ENCODE measurements at regions not wholly inside any gene's neighbourhood (a gene's known extent, or its start where the extent isn't known, plus 50 kb on each side); places are given as distances from the start of the nearest gene placed in this dataset.
A peak's percentile ranks its signal among the peaks of the same experiment; 100 is the strongest.

GRCh38 chr11:104573441-104573990, 324.7 kb downstream of the CASP12 start:
- Histone ChIP-seq H3K4me2 (ENCODE audit: low read length) (no peak overlapping the region), H2BK12ac (ENCODE audit: low read length) (no peak overlapping the region), H3K79me2 (ENCODE audit: control insufficient read depth, insufficient read depth, low read length, poor library complexity) (no peaks in the 10 kb centered on the region), H4K12ac (ENCODE audit: low read depth, low read length) (no peak overlapping the region), H3K4ac (ENCODE audit: low read depth, low read length) (no peak overlapping the region), H2BK5ac (ENCODE audit: low read depth, low read length, poor library complexity) (no peak overlapping the region), H2AK5ac (ENCODE audit: low read length) (no peak overlapping the region), H3K27ac (ENCODE audit: low read depth, low read length) (no peak overlapping the region), H4K91ac (ENCODE audit: low read depth, low read length) (no peak overlapping the region), H3K9ac (ENCODE audit: low read length) (no peak overlapping the region), H3K14ac (ENCODE audit: low read length) (no peak overlapping the region), H3K23ac (ENCODE audit: low read length) (no peak overlapping the region), H3K9me3 (ENCODE audit: insufficient read depth, low read depth, low read length) (no peaks in the 10 kb centered on the region), H4K8ac (ENCODE audit: low read depth, low read length) (no peak overlapping the region), H2AFZ (ENCODE audit: insufficient read depth, low read length, poor library complexity) (no peak overlapping the region), H3K4me1 (ENCODE audit: control insufficient read depth in 1 of 2, insufficient read depth in 2 of 2, low read length in 2 of 2) (peaks cover 0 to 3% of the 10 kb centered on the region in 2 experiments), H3K27me3 (ENCODE audit: insufficient read depth, low read length) (no peaks in the 10 kb centered on the region), H3K4me3 (ENCODE audit: low read depth, low read length) (no peak overlapping the region), H3K79me1 (ENCODE audit: low read length) (no peaks in the 10 kb centered on the region), H3K36me3 (ENCODE audit: control insufficient read depth in 1 of 2, insufficient read depth in 2 of 2, low read length in 2 of 2) (no peaks in the 10 kb centered on the region), H2BK120ac (ENCODE audit: insufficient read depth, low read length, poor library complexity) (no peak overlapping the region), H3K18ac (ENCODE audit: low read length) (no peak overlapping the region)
- no peak for DNase-seq

DNA sequence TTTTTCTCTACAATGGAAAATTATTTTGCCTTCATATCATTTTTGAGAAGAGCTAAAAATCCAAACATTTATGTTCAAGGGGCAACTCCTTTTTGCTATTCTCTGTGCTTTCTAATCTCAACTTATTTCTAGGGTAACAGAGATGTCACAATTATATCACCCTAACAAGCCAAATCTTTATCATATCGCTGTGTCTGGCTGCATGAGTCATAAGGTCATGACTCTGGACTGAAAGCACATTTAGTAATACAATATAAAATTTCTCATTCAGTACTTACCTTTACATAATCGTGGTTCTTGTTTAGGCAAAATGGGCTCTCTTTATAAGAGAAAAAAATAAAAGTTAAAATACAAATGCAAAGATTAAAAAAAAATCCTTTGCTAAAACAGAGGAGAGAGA, 326.0 kb downstream of the CASP12 start:
- Histone ChIP-seq H3K4me3 (ENCODE audit: low read depth, low read length) (no peak overlapping the region), H2AK5ac (ENCODE audit: low read length) (no peak overlapping the region), H3K36me3 (ENCODE audit: control insufficient read depth in 1 of 2, insufficient read depth in 2 of 2, low read length in 2 of 2) (no peaks in the 10 kb centered on the region), H3K4ac (ENCODE audit: low read depth, low read length) (no peak overlapping the region), H3K4me2 (ENCODE audit: low read length) (no peak overlapping the region), H2BK120ac (ENCODE audit: insufficient read depth, low read length, poor library complexity) (no peak overlapping the region), H4K12ac (ENCODE audit: low read depth, low read length) (no peak overlapping the region), H2BK12ac (ENCODE audit: low read length) (no peak overlapping the region), H3K79me2 (ENCODE audit: control insufficient read depth, insufficient read depth, low read length, poor library complexity) (no peaks in the 10 kb centered on the region), H3K23ac (ENCODE audit: low read length) (no peak overlapping the region), H3K4me1 (ENCODE audit: control insufficient read depth in 1 of 2, insufficient read depth in 2 of 2, low read length in 2 of 2) (peaks cover 0 to 3% of the 10 kb centered on the region in 2 experiments), H3K9me3 (ENCODE audit: insufficient read depth, low read depth, low read length) (no peaks in the 10 kb centered on the region), H4K8ac (ENCODE audit: low read depth, low read length) (no peak overlapping the region), H3K27ac (ENCODE audit: low read depth, low read length) (no peak overlapping the region), H3K27me3 (ENCODE audit: insufficient read depth, low read length) (no peaks in the 10 kb centered on the region), H3K9ac (ENCODE audit: low read length) (no peak overlapping the region), H3K79me1 (ENCODE audit: low read length) (no peaks in the 10 kb centered on the region), H2AFZ (ENCODE audit: insufficient read depth, low read length, poor library complexity) (no peak overlapping the region), H3K18ac (ENCODE audit: low read length) (no peak overlapping the region), H3K14ac (ENCODE audit: low read length) (no peak overlapping the region), H2BK5ac (ENCODE audit: low read depth, low read length, poor library complexity) (no peak overlapping the region), H4K91ac (ENCODE audit: low read depth, low read length) (no peak overlapping the region)
- no peak for DNase-seq
- WGBS (ENCODE audit: extremely low coverage, insufficient coverage, insufficient read length) = no CpG with 5 or more reads among the region's 2 CpGs

- Histone ChIP-seq H3K9ac (ENCODE audit: low read length) (no peak overlapping the region), H3K9me3 (ENCODE audit: insufficient read depth, low read depth, low read length) (no peaks in the 10 kb centered on the region), H3K4me2 (ENCODE audit: low read length) (no peak overlapping the region), H3K79me1 (ENCODE audit: low read length) (no peaks in the 10 kb centered on the region), H3K36me3 (ENCODE audit: control insufficient read depth in 1 of 2, insufficient read depth in 2 of 2, low read length in 2 of 2) (no peaks in the 10 kb centered on the region), H2BK120ac (ENCODE audit: insufficient read depth, low read length, poor library complexity) (no peak overlapping the region), H2AK5ac (ENCODE audit: low read length) (no peak overlapping the region), H3K4me3 (ENCODE audit: low read depth, low read length) (no peak overlapping the region), H3K4ac (ENCODE audit: low read depth, low read length) (no peak overlapping the region), H4K91ac (ENCODE audit: low read depth, low read length) (no peak overlapping the region), H2AFZ (ENCODE audit: insufficient read depth, low read length, poor library complexity) (no peak overlapping the region), H2BK5ac (ENCODE audit: low read depth, low read length, poor library complexity) (no peak overlapping the region), H3K14ac (ENCODE audit: low read length) (no peak overlapping the region), H3K27ac (ENCODE audit: low read depth, low read length) (peak overlapping the region; percentile 43), H3K27me3 (ENCODE audit: insufficient read depth, low read length) (no peaks in the 10 kb centered on the region), H3K18ac (ENCODE audit: low read length) (no peak overlapping the region), H3K23ac (ENCODE audit: low read length) (no peak overlapping the region), H3K4me1 (ENCODE audit: control insufficient read depth in 1 of 2, insufficient read depth in 2 of 2, low read length in 2 of 2) (peaks cover 0 to 3% of the 10 kb centered on the region in 2 experiments), H3K79me2 (ENCODE audit: control insufficient read depth, insufficient read depth, low read length, poor library complexity) (no peaks in the 10 kb centered on the region), H4K8ac (ENCODE audit: low read depth, low read length) (no peak overlapping the region), H2BK12ac (ENCODE audit: low read length) (no peak overlapping the region), H4K12ac (ENCODE audit: low read depth, low read length) (no peak overlapping the region)
- no CpG with 5 or more reads among the region's 4 CpGs for WGBS (ENCODE audit: extremely low coverage, insufficient coverage, insufficient read length)
- DNase-seq = peak; percentile 7 to 61
These were observed 328.1 kb downstream of the CASP12 start for GRCh38 chr11:104570078-104570701.

- H3K79me1 ChIP-seq (ENCODE audit: low read length) = no peaks in the 10 kb centered on the region
- H4K12ac ChIP-seq (ENCODE audit: low read depth, low read length) = no peak overlapping the region
- H3K18ac ChIP-seq (ENCODE audit: low read length) = no peak overlapping the region
- H3K27ac ChIP-seq (ENCODE audit: low read depth, low read length) = no peak overlapping the region
- no peak overlapping the region for H3K14ac ChIP-seq (ENCODE audit: low read length)
- no peaks in the 10 kb centered on the region for H3K36me3 ChIP-seq (ENCODE audit: control insufficient read depth in 1 of 2, insufficient read depth in 2 of 2, low read length in 2 of 2)
- peaks cover 0 to 2% of the 10 kb centered on the region in 2 experiments for H3K4me1 ChIP-seq (ENCODE audit: control insufficient read depth in 1 of 2, insufficient read depth in 2 of 2, low read length in 2 of 2)
- H2BK120ac ChIP-seq (ENCODE audit: insufficient read depth, low read length, poor library complexity) = no peak overlapping the region
- H3K9ac ChIP-seq (ENCODE audit: low read length) = no peak overlapping the region
- DNase-seq = no peak
- no peak overlapping the region for H2BK12ac ChIP-seq (ENCODE audit: low read length)
- no peak overlapping the region for H4K91ac ChIP-seq (ENCODE audit: low read depth, low read length)
- H3K27me3 ChIP-seq (ENCODE audit: insufficient read depth, low read length) = no peaks in the 10 kb centered on the region
- H3K9me3 ChIP-seq (ENCODE audit: insufficient read depth, low read depth, low read length) = peaks cover 4% of the 10 kb centered on the region
- H2AFZ ChIP-seq (ENCODE audit: insufficient read depth, low read length, poor library complexity) = no peak overlapping the region
- H2BK5ac ChIP-seq (ENCODE audit: low read depth, low read length, poor library complexity) = no peak overlapping the region
- no peaks in the 10 kb centered on the region for H3K79me2 ChIP-seq (ENCODE audit: control insufficient read depth, insufficient read depth, low read length, poor library complexity)
- no peak overlapping the region for H4K8ac ChIP-seq (ENCODE audit: low read depth, low read length)
- H3K4me3 ChIP-seq (ENCODE audit: low read depth, low read length) = no peak overlapping the region
- no peak overlapping the region for H3K23ac ChIP-seq (ENCODE audit: low read length)
- no peak overlapping the region for H3K4ac ChIP-seq (ENCODE audit: low read depth, low read length)
- H3K4me2 ChIP-seq (ENCODE audit: low read length) = no peak overlapping the region
- WGBS (ENCODE audit: extremely low coverage, insufficient coverage, insufficient read length) = no CpG with 5 or more reads among the region's 1 CpG
- no peak overlapping the region for H2AK5ac ChIP-seq (ENCODE audit: low read length)
These were observed 332.7 kb downstream of the CASP12 start for GRCh38 chr11:104565583-104565961.

All from trophoblast cell (in vitro differentiated cells and primary cell).